SK-MEL-5 (cell line): ENCODE measurements at regions not wholly inside any gene's neighbourhood (a gene's known extent, or its start where the extent isn't known, plus 50 kb on each side); places are given as distances from the start of the nearest gene placed in this dataset.
"Not testable (repeated sequence)": the region's sequence is repeated elsewhere in the genome, so short reads cannot be mapped to it uniquely, and the experiment has no call there.

Experiments used
- DNase-seq: peaks from one replicate; pipeline ENCODE4 v3.0.0-alpha.2; 2016; ENCODE audit warnings: low read depth, low spot score
- in situ Hi-C: cut with HindIII; loops from 2 replicates; pipeline ENCODE4 v1.10.0; 2016; ENCODE audit warnings: low sequenced_read_pairs, high pct_unique_total_duplicates, low pct_unique_long_range_greater_than_20kb

- no peak for DNase-seq
- in situ Hi-C loops: no loop called here
These were observed 454.5 kb upstream of the NR5A2 start for GRCh38 chr1:199573047-199573446.

GRCh38 chr1:199574950-199575349 is 452.6 kb upstream of the NR5A2 start:
- in situ Hi-C loops: no loop called here
- no peak for DNase-seq

GRCh38 chr1:199580300-199580699 is 447.2 kb upstream of the NR5A2 start:
- DNase-seq: no peak
- in situ Hi-C loops: no loop called here

- in situ Hi-C loops: no loop called here
- no peak for DNase-seq
These were observed 442.1 kb upstream of the NR5A2 start for GRCh38 chr1:199585392-199585791.

GRCh38 chr1:199590708-199591107 is 436.8 kb upstream of the NR5A2 start:
- in situ Hi-C loops: no loop called here
- no peak for DNase-seq

- in situ Hi-C loops: no loop called here
- no peak for DNase-seq
These were observed 436.0 kb upstream of the NR5A2 start for GRCh38 chr1:199591468-199591867.

GRCh38 chr1:199593475-199593874 is 434.0 kb upstream of the NR5A2 start:
- DNase-seq: no peak
- in situ Hi-C loops: no loop called here

- DNase-seq, in situ Hi-C loops: not testable (repeated sequence)
These were observed 431.1 kb upstream of the NR5A2 start for GRCh38 chr1:199596448-199596847.

- in situ Hi-C loops: no loop called here
- no peak for DNase-seq
These were observed 430.4 kb upstream of the NR5A2 start for GRCh38 chr1:199597152-199597551.

GRCh38 chr1:199608414-199608813 is 419.1 kb upstream of the NR5A2 start:
- in situ Hi-C loops: no loop called here
- no peak for DNase-seq

GRCh38 chr1:199612976-199613774 is 414.3 kb upstream of the NR5A2 start:
- no peak for DNase-seq
- in situ Hi-C loops: no loop called here

- no peak for DNase-seq
These were observed 410.6 kb upstream of the NR5A2 start for GRCh38 chr1:199616947-199617346.

GRCh38 chr1:199619223-199619622 is 408.3 kb upstream of the NR5A2 start:
- no peak for DNase-seq
- in situ Hi-C loops: no loop called here

More at GRCh38 chr1:199616947-199617346, 410.6 kb upstream of the NR5A2 start:
- in situ Hi-C loops: no loop called here

- DNase-seq, in situ Hi-C loops: not testable (repeated sequence)
These were observed 401.3 kb upstream of the NR5A2 start for GRCh38 chr1:199626228-199626627.

GRCh38 chr1:199629624-199630023 is 397.9 kb upstream of the NR5A2 start:
- in situ Hi-C loops: no loop called here
- DNase-seq: no peak

GRCh38 chr1:199639453-199639852 is 388.1 kb upstream of the NR5A2 start:
- no peak for DNase-seq
- in situ Hi-C loops: no loop called here

- in situ Hi-C loops: no loop called here
- no peak for DNase-seq
These were observed 386.0 kb upstream of the NR5A2 start for GRCh38 chr1:199641531-199641930.

- in situ Hi-C loops: no loop called here
- DNase-seq: no peak
These were observed 382.6 kb upstream of the NR5A2 start for GRCh38 chr1:199644912-199645311.

GRCh38 chr1:199646761-199647160 is 380.7 kb upstream of the NR5A2 start:
- DNase-seq: no peak
- in situ Hi-C loops: no loop called here

- in situ Hi-C loops: no loop called here
These were observed 370.1 kb upstream of the NR5A2 start for GRCh38 chr1:199657449-199657848.

More at GRCh38 chr1:199657449-199657848, 370.1 kb upstream of the NR5A2 start:
- DNase-seq: no peak
